Astrocyte (in vitro differentiated cells and primary cell): ENCODE measurements at regions not wholly inside any gene's neighbourhood (a gene's known extent, or its start where the extent isn't known, plus 50 kb on each side); places are given as distances from the start of the nearest gene placed in this dataset.

ENCODE experiments used
- DNase-seq: peaks from one replicate; pipeline ENCODE4 v3.0.0-alpha.2; 2010; ENCODE audit warnings: low read depth
- FAIRE-seq: peaks from 2 replicates; lab custom pipeline; 2011; peaks lifted over from hg19 to GRCh38; lab: Jason Lieb, UNC
- H2AFZ ChIP-seq: 2 replicates; pipeline ENCODE4 v1.6.0; 2012; ENCODE audit warnings: low read depth, low read length, inconsistent platforms
- H3K27ac ChIP-seq: 2 replicates; pipeline ENCODE4 v1.5.1; 2011; ENCODE audit warnings: low read depth, low read length, inconsistent platforms
- H3K27me3 ChIP-seq: 2 replicates; pipeline ENCODE4 v1.6.0; 2011; ENCODE audit warnings: low read length, inconsistent platforms; ENCODE audit not compliant: insufficient read depth
- H3K36me3 ChIP-seq: 2 replicates; pipeline ENCODE4 v1.5.1; 2011; ENCODE audit warnings: low read length, inconsistent platforms; ENCODE audit not compliant: insufficient read depth
- H3K4me1 ChIP-seq: 2 replicates; pipeline ENCODE4 v1.5.1; 2011; ENCODE audit warnings: low read length, inconsistent platforms; ENCODE audit not compliant: insufficient read depth
- H3K4me2 ChIP-seq: 2 replicates; pipeline ENCODE4 v1.6.0; 2012; ENCODE audit warnings: low read length, inconsistent platforms
- H3K4me3 ChIP-seq: 2 replicates; pipeline ENCODE4 v1.5.1; 2011; ENCODE audit warnings: low read depth, mild to moderate bottlenecking, low read length, inconsistent platforms; ENCODE audit not compliant: insufficient read depth
- H3K79me2 ChIP-seq: 2 replicates; pipeline ENCODE4 v1.6.0; 2012; ENCODE audit warnings: mild to moderate bottlenecking, low read length, inconsistent platforms; ENCODE audit not compliant: insufficient read depth
- H3K9ac ChIP-seq: 2 replicates; pipeline ENCODE4 v1.6.0; 2012; ENCODE audit warnings: mild to moderate bottlenecking, low read length, inconsistent platforms
- H3K9me3 ChIP-seq: 2 replicates; pipeline ENCODE4 v1.5.1; 2012; ENCODE audit warnings: low read depth, mild to moderate bottlenecking, low read length, inconsistent platforms; ENCODE audit not compliant: insufficient read depth
- H4K20me1 ChIP-seq: 2 replicates; pipeline ENCODE4 v1.6.0; 2012; ENCODE audit warnings: low read length, inconsistent platforms; ENCODE audit not compliant: insufficient read depth
- H3K27ac Mint-ChIP-seq: one replicate; pipeline ENCODE4 v1.8.0; 2021; ENCODE audit warnings: mild to moderate bottlenecking, mixed read lengths; ENCODE audit not compliant: unreplicated experiment
- H3K27me3 Mint-ChIP-seq: one replicate; pipeline ENCODE4 v1.8.0; 2021; ENCODE audit warnings: low read depth, mixed read lengths; ENCODE audit not compliant: unreplicated experiment
- H3K36me3 Mint-ChIP-seq: one replicate; pipeline ENCODE4 v1.8.0; 2021; ENCODE audit warnings: low read depth, mixed read lengths; ENCODE audit not compliant: unreplicated experiment
- H3K4me1 Mint-ChIP-seq: one replicate; pipeline ENCODE4 v1.8.0; 2021; ENCODE audit warnings: low read depth, mixed read lengths; ENCODE audit not compliant: unreplicated experiment
- H3K4me3 Mint-ChIP-seq: one replicate; pipeline ENCODE4 v1.8.0; 2021; ENCODE audit warnings: mild to moderate bottlenecking, moderate library complexity, mixed read lengths; ENCODE audit not compliant: unreplicated experiment
- H3K9me3 Mint-ChIP-seq: one replicate; pipeline ENCODE4 v1.8.0; 2021; ENCODE audit warnings: mild to moderate bottlenecking, mixed read lengths; ENCODE audit not compliant: unreplicated experiment
- CTCF ChIP-seq: IDR thresholded peaks from 2 replicates; pipeline ENCODE4 v1.5.1; 2011; ENCODE audit warnings: low read depth, mild to moderate bottlenecking, inconsistent platforms, low read length, moderate library complexity; ENCODE audit not compliant: insufficient read depth
- EZH2 ChIP-seq: IDR thresholded peaks from 2 replicates; pipeline ENCODE4 v1.6.1; 2012; ENCODE audit warnings: mild to moderate bottlenecking, low read length, inconsistent platforms; ENCODE audit not compliant: insufficient read depth

GRCh38 chr18:73681912-73682311, 465.7 kb downstream of the FBXO15 start:
- H3K4me3 ChIP-seq = no peak overlapping the region
- H3K4me3 Mint-ChIP-seq = no peak overlapping the region
- TF ChIP-seq EZH2 = no peak
- TF ChIP-seq CTCF = no peak

GRCh38 chr18:73681398-73681797, 466.2 kb downstream of the FBXO15 start:
- no peak overlapping the region for H3K27ac Mint-ChIP-seq
- no peaks in the 10 kb centered on the region for H4K20me1 ChIP-seq

More at GRCh38 chr18:73681912-73682311, 465.7 kb downstream of the FBXO15 start:
- no peaks in the 10 kb centered on the region for H3K79me2 ChIP-seq
- H3K36me3 ChIP-seq = no peaks in the 10 kb centered on the region
- H2AFZ ChIP-seq = no peak overlapping the region
- Mint-ChIP-seq H3K4me1 (peaks cover 26% of the 10 kb centered on the region), H3K36me3 (no peaks in the 10 kb centered on the region), H3K9me3 (no peaks in the 10 kb centered on the region), H3K27ac (no peak overlapping the region), H3K27me3 (no peaks in the 10 kb centered on the region)
- H3K27me3 ChIP-seq = no peaks in the 10 kb centered on the region
- H3K27ac ChIP-seq = no peak overlapping the region
- FAIRE-seq = no peak
- H3K9ac ChIP-seq = no peak overlapping the region
- H3K4me1 ChIP-seq = peaks cover 9% of the 10 kb centered on the region
- H3K4me2 ChIP-seq = no peak overlapping the region
- H3K9me3 ChIP-seq = no peaks in the 10 kb centered on the region
- H4K20me1 ChIP-seq = no peaks in the 10 kb centered on the region
- DNase-seq = no peak

More at GRCh38 chr18:73681398-73681797, 466.2 kb downstream of the FBXO15 start:
- TF ChIP-seq CTCF (no peak), EZH2 (no peak)
- Histone ChIP-seq H3K36me3 (no peaks in the 10 kb centered on the region), H3K9ac (no peak overlapping the region), H3K4me2 (no peak overlapping the region), H3K79me2 (no peaks in the 10 kb centered on the region), H2AFZ (no peak overlapping the region), H3K27ac (no peak overlapping the region), H3K4me3 (no peak overlapping the region), H3K9me3 (no peaks in the 10 kb centered on the region), H3K4me1 (peaks cover 9% of the 10 kb centered on the region), H3K27me3 (no peaks in the 10 kb centered on the region)
- Mint-ChIP-seq H3K9me3 (no peaks in the 10 kb centered on the region), H3K27me3 (no peaks in the 10 kb centered on the region), H3K4me3 (no peak overlapping the region), H3K36me3 (no peaks in the 10 kb centered on the region), H3K4me1 (peaks cover 26% of the 10 kb centered on the region)
- DNase-seq = no peak
- no peak for FAIRE-seq
